AG09319 (cell line): ENCODE measurements at regions not wholly inside any gene's neighbourhood (a gene's known extent, or its start where the extent isn't known, plus 50 kb on each side); places are given as distances from the start of the nearest gene placed in this dataset.
A peak's percentile ranks its signal among the peaks of the same experiment; 100 is the strongest.

ENCODE experiments used
- DNase-seq: peaks from one replicate; pipeline ENCODE4 v3.0.0-alpha.2; 2010; ENCODE audit warnings: low read depth; ENCODE audit errors: extremely low read depth
- CTCF ChIP-seq: IDR thresholded peaks from 2 replicates; pipeline ENCODE4 v1.5.1; 2011; ENCODE audit warnings: low read depth, mild to moderate bottlenecking, inconsistent platforms, low read length, moderate library complexity

- no peak for DNase-seq
- TF ChIP-seq CTCF: peak; percentile 29
Measured at GRCh38 chr5:79878721-79879336, 112.2 kb downstream of the MTX3 start.

- TF ChIP-seq CTCF: no peak
- DNase-seq: no peak
Measured at GRCh38 chr5:79878136-79878679, 112.9 kb downstream of the MTX3 start.

DNA sequence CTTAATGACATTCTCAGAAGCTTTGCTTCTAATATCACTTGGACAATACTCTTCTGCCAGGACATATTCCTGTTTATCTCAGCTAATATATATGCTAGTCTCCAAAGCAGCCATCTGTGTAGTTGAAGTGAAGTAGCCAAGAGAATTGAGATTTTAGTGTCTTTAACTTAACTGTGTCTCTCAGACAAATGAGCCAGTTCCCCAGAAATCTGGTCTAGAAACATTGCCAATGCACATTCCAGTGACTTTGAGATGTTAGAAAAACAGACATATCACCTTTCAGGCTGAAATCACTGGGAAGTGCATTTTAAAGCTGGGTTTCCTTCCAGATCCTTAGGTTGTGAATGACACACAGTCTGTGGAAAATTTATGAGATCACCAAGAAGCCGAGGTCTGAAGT lies 114.6 kb downstream of the MTX3 start:
- no peak for DNase-seq
- no peak for TF ChIP-seq CTCF

DNA sequence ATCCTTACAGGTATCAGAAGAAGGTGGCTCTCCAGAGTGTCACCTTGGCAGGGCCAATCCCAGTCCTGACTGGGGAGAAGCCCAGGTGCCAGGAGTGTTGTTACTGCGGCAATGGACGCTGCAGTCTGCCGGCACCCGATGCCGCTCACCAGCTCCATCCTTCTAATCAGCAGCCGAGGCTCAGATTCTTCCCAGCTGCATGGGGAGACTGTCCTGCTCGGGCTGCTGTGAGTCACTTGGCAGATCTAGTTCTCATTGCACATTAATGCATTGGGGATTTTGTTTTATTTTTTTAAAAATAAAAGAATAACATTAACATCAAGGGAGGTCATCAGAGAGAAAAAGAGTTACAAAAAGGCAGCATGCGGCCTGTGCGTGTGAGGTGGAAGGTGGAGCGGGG lies 115.8 kb downstream of the MTX3 start:
- TF ChIP-seq CTCF: no peak
- DNase-seq: no peak

- TF ChIP-seq CTCF: no peak
- no peak for DNase-seq
Measured at GRCh38 chr5:79873187-79873586, 117.9 kb downstream of the MTX3 start.

GRCh38 chr5:79872291-79872690 lies 118.8 kb downstream of the MTX3 start:
- DNase-seq: no peak
- TF ChIP-seq CTCF: no peak

- no peak for TF ChIP-seq CTCF
Measured at GRCh38 chr5:79871364-79872120, 119.5 kb downstream of the MTX3 start.

More at GRCh38 chr5:79871364-79872120, 119.5 kb downstream of the MTX3 start:
- DNase-seq: no peak
